ENCODE measurements at regions not wholly inside any gene's neighbourhood (a gene's known extent, or its start where the extent isn't known, plus 50 kb on each side); places are given as distances from the start of the nearest gene placed in this dataset.
"Not testable (repeated sequence)": the region's sequence is repeated elsewhere in the genome, so short reads cannot be mapped to it uniquely, and the experiment has no call there.

DNA sequence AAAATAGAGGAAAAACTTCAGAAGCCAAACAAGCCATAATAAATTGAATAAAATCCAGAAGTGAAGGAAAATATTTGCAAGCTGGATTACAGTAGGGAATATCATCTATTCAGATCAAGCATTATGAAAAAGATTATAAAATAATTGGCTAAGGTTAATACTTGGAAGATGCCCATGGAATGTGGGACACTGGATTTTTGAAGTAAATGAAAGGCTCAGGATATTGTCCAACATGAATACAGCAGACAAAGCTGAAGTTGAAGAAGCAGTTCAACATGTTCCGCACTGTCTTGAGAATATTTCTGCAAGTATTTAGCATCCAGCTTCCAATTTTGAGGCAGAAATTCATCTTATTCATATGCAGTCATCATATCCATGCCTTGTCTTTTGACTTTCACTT, 1278.4 kb upstream of the GJE1 start:
- DNase-seq = no peak

GRCh38 chr6:140850438-140850837, 1282.3 kb upstream of the GJE1 start:
- DNase-seq = no peak

- DNase-seq = no peak
These were observed 1283.3 kb upstream of the GJE1 start for GRCh38 chr6:140849456-140849855.

DNA sequence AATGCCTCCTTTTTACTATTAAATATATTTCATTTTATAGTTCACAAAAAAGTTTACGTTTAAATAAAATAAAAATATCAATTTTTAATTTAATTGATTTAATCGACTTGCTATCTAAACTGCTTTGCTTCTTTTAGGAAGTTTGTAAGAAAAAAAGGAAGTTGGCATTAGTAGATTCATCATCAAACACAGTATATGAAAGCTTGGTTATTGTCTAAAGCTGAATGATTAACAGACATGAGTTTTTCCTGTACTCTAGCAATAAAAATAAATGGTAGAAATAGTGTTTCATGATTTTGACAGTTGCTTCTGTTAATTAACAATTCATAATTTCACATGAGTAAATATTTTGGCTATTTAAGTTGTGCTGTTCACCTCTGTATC, 1285.5 kb upstream of the GJE1 start:
- no peak for DNase-seq

GRCh38 chr6:140846503-140847261, 1286.0 kb upstream of the GJE1 start:
- DNase-seq = no peak

DNA sequence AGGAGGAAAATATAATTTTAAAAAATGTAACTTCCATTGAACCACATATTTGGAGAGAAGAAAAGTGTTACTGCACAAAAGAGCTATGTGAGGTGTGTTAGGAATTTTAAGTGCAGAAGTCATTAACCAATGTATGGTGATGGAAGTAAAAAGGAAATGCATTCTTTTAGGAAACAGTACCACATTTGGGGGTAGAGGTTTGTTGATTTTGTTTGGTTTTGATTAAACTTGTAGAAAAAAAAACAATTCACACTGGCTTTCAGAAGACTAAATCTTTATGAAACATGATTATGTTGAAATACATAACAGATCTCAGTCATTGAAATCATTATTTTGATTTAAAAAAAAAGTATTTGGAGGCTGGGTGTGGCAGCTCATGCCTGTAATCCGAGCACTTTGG, 1287.0 kb upstream of the GJE1 start:
- DNase-seq = no peak

DNA sequence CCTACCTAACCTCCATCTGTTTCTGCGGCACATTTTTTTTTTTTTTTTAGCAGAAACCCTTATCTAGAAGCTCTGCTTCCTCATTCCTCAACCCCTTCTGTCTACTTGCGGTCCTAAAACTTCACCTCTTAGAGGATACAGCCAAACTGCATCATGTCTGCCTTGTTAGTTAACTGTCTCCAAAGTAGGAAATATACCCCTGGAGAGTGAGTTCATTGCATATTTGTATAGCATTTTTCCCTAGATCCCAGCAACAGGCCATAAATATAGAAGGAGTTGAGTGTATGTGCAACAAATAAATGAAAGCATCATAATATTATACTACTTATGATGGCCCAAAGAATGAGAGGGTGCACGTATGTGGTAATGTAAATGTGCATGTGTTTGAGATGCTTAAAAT, 1288.6 kb upstream of the GJE1 start:
- DNase-seq = no peak

GRCh38 chr6:140833408-140833807, 1299.3 kb upstream of the GJE1 start:
- DNase-seq = no peak

GRCh38 chr6:140830666-140831065, 1302.1 kb upstream of the GJE1 start:
- DNase-seq = no peak

GRCh38 chr6:140828856-140829255, 1303.9 kb upstream of the GJE1 start:
- no peak for DNase-seq

- no peak for DNase-seq
These were observed 1305.1 kb upstream of the GJE1 start for GRCh38 chr6:140827593-140827992.

DNA sequence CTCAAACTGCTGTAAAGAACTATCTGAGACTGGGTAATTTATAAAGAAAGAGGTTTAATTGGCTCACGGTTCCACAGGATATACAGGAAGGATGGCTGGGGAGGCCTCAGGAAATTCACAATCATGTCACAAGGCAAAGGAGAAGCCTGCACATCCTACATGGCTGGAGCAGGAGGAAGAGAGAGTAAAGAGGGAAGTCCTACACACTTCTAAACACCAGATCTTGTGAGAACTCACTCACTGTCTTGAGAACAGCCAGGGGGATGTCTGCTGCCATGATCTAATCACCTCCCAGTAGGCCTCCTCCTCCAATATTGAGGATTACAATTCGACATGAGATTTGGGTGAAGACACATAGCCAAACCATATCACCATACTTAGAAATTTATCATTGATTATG, 1307.0 kb upstream of the GJE1 start:
- no peak for DNase-seq

- no peak for DNase-seq
These were observed 1308.1 kb upstream of the GJE1 start for GRCh38 chr6:140824595-140824994.

DNA sequence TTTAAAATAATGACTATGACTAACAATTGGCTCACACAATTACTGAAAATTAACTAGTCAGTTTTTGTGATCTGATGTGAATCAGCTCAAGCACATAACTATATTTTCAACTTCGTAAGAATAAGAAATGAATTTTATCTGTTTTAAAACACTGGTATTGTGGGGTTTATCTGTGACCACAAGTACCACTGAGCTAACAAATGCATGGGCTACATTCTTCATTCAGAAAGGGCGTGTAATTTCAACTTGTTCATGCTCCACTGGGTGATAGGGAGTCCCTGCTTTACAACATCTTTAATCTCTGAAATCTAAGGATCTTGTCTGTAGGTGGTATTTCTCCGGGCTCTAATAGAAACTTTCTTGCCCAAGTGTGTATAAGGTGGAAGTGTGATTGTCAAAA, 1311.5 kb upstream of the GJE1 start:
- DNase-seq = no peak

DNA sequence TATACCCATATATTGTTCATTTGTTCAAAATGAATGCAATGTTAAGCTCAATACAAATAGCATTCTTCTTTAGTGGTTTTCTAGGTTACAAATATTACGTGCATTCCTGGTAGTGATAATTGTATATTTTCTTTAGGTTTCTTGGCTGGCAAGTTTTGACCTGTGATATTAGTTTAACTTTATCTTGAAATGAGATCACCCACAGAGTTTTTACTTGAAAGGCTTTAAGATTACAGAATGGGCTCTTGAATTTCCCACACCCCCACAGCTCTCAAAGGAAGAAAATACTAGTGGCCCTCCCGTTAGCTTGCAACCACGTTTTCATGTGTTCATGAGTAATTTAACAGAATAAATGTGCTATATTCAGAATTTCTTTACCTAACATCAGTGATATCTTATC, 1315.5 kb upstream of the GJE1 start:
- no peak for DNase-seq

DNA sequence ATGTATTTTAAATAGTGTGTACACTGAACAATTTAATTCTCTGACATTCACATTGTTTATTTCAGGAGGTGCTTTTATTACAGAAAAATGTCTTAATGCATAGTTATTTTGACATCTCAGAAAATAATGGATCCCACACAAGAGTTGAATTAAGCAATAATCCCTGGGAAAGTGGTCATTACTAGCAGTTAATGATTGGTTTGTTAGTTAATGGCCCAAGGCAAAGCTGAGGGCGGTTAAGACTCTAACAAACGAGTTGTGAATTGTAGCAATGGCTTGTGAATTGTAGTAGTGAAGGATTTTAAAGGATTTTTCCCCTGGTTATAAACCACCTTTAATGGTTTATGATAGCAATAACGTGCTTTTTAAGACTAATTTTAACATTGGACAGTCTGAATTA, 1316.0 kb upstream of the GJE1 start:
- no peak for DNase-seq

- DNase-seq = no peak
These were observed 1320.1 kb upstream of the GJE1 start for GRCh38 chr6:140812636-140813035.

GRCh38 chr6:140811642-140812041, 1321.1 kb upstream of the GJE1 start:
- DNase-seq = no peak

- DNase-seq = no peak
These were observed 1323.0 kb upstream of the GJE1 start for GRCh38 chr6:140809694-140810101.

DNA sequence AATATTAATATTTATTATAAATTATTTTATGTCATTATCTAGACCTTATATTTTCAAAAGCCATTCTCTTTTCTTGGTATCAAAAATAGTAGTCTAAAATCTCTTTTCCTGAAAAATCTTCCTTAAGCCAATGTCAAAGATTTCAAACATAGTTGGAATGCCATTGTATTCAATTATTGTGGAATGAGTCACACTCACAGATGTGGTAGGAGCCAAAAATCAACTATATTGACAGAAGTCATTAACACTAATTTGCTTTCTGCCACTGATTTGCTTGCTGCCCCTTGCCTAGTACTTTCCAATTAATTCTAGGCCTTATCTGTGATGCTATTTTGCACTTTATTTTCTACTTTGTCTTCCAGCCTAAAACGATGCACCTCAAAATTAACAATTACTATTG, 1326.3 kb upstream of the GJE1 start:
- DNase-seq = no peak

DNA sequence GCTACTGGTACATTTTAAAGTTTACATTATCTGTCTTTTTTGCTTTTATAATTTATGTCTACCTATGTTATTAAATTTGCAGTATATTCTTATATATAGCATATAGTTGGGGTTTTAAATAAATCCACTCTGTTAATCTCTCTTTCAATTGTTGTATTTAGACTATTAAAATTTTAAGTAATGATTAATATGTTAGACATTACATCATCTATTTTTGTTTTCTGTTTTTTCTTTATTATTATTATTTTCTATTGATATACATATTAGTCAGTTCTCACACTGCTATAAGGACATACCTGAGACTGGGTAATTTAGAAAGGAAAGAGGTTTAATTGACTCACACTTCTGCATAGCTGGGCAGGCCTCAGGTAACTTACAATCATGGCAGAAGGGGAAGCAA, 1338.2 kb upstream of the GJE1 start:
- DNase-seq = no peak

GRCh38 chr6:140790109-140790508, 1342.6 kb upstream of the GJE1 start:
- no peak for DNase-seq

- DNase-seq = no peak
These were observed 1343.3 kb upstream of the GJE1 start for GRCh38 chr6:140789466-140789865.

GRCh38 chr6:140785926-140786325, 1346.8 kb upstream of the GJE1 start:
- no peak for DNase-seq

GRCh38 chr6:140784573-140784972, 1348.2 kb upstream of the GJE1 start:
- DNase-seq = no peak

- DNase-seq = not testable (repeated sequence)
These were observed 1349.2 kb upstream of the GJE1 start for GRCh38 chr6:140783504-140783903.
